A549 (cell line): ENCODE measurements at regions not wholly inside any gene's neighbourhood (a gene's known extent, or its start where the extent isn't known, plus 50 kb on each side); places are given as distances from the start of the nearest gene placed in this dataset.

Experiments
- CTCF ChIP-seq: fragments of >200 bp; sonication (Bioruptor Twin); formaldehyde crosslinking; IDR thresholded peaks from 3 replicates; pipeline ENCODE4 v1.5.1; 2016
- EP300 ChIP-seq, 2 experiments: fragments of >200 bp; sonication (Bioruptor Twin); formaldehyde crosslinking; IDR thresholded peaks; 2 replicates in 1 of 2; 3 replicates in 1 of 2; pipeline ENCODE4 v1.6.1; 2016 to 2017
- ESRRA ChIP-seq: fragments of 150-350 bp; IDR thresholded peaks from 2 replicates; pipeline ENCODE4 v1.6.1; 2014; ENCODE audit warnings: mild to moderate bottlenecking, low read length, borderline replicate concordance
- HDAC2 ChIP-seq: fragments of 200-600 bp; sonication (generic); IDR thresholded peaks from 2 replicates; pipeline ENCODE4 v1.6.1; 2016
- JUN ChIP-seq, 2 experiments: fragments of >200 bp; sonication (Bioruptor Twin); formaldehyde crosslinking; IDR thresholded peaks; 2 replicates in 1 of 2; 3 replicates in 1 of 2; pipeline ENCODE4 v1.6.1; 2016 to 2017
- NPAS2 ChIP-seq: fragments of 250-450 bp; sonication (Bioruptor Pico); IDR thresholded peaks from 2 replicates; pipeline ENCODE4 v1.8.0; 2022; ENCODE audit warnings: mild to moderate bottlenecking, moderate library complexity, borderline replicate concordance
- REST ChIP-seq: fragments of 200-600 bp; sonication (generic); IDR thresholded peaks from 2 replicates; pipeline ENCODE4 v1.6.1; 2016; ENCODE audit warnings: antibody characterized with exemption, mild to moderate bottlenecking, moderate library complexity
- RFX5 ChIP-seq: fragments of 450-650 bp; IDR thresholded peaks from 2 replicates; pipeline ENCODE4 v1.7.1; 2014; ENCODE audit warnings: antibody characterized with exemption, mild to moderate bottlenecking, moderate library complexity
- RNF2 ChIP-seq: fragments of 200-600 bp; sonication (generic); IDR thresholded peaks from 2 replicates; pipeline ENCODE4 v1.6.1; 2016; ENCODE audit warnings: low read depth, mild to moderate bottlenecking, antibody characterized with exemption, moderate library complexity, borderline replicate concordance
- USF2 ChIP-seq: fragments of 450-650 bp; IDR thresholded peaks from 2 replicates; pipeline ENCODE4 v1.6.1; 2014; ENCODE audit warnings: antibody characterized with exemption
- ZC3H11A ChIP-seq: fragments of 450-650 bp; IDR thresholded peaks from 2 replicates; pipeline ENCODE4 v1.6.1; 2014; ENCODE audit warnings: antibody characterized with exemption, mild to moderate bottlenecking

- TF ChIP-seq REST (no peak), CTCF (no peak), ZC3H11A (no peak), EP300 (IDR thresholded peaks at IDR 0.05) (no peak), NPAS2 (CRISPR knock-in tag) (no peak), HDAC2 (no peak), JUN (IDR thresholded peaks at IDR 0.05) (no peak), RNF2 (no peak), RFX5 (no peak), USF2 (no peak), ESRRA (no peak)
Observed at GRCh38 chr4:186414390-186414789, 141.0 kb downstream of the MTNR1A start.
